Esophagus squamous epithelium (tissue), 5 donors: ENCODE measurements at regions not wholly inside any gene's neighbourhood (a gene's known extent, or its start where the extent isn't known, plus 50 kb on each side); places are given as distances from the start of the nearest gene placed in this dataset.
A peak's percentile ranks its signal among the peaks of the same experiment; 100 is the strongest.

Source experiments
- DNase-seq: peaks from one replicate; lab custom pipeline; 2025; lab: John Stamatoyannopoulos, UW
- H3K27ac ChIP-seq, 4 donors: fragments of 200-600 bp; sonication (generic); one replicate each; pipeline ENCODE4 v1.5.1; 2016 to 2019; ENCODE audit warnings: mild to moderate bottlenecking in 1 of 4
- H3K27me3 ChIP-seq, 4 donors: fragments of 200-600 bp; sonication (generic); 1 replicate in 3 of 4; 2 replicates in 1 of 4; pipeline versions ENCODE4 v1.5.1 to v1.6.0; 2017 to 2021; ENCODE audit warnings: antibody characterized with exemption in 1 of 4
- H3K36me3 ChIP-seq, 3 donors: fragments of 200-600 bp; sonication (generic); one replicate each; pipeline ENCODE4 v1.5.1; 2016 to 2019
- H3K4me1 ChIP-seq, 3 donors: fragments of 200-600 bp; sonication (generic); one replicate each; pipeline ENCODE4 v1.5.1; 2017 to 2019
- H3K4me3 ChIP-seq, 4 donors: fragments of 200-600 bp; sonication (generic); 1 replicate in 3 of 4; 2 replicates in 1 of 4; pipeline ENCODE4 v1.5.1; 2016 to 2019; ENCODE audit warnings: mild to moderate bottlenecking in 2 of 4, moderate library complexity in 1 of 4
- H3K9me3 ChIP-seq, 3 donors: fragments of 200-600 bp; sonication (generic); one replicate each; pipeline ENCODE4 v1.5.1; 2016 to 2019
- CTCF ChIP-seq, 6 experiments: fragments of 450-650 bp in 4 of 6; fragments of 200-600 bp in 2 of 6; sonication (generic) in 2 of 6; IDR thresholded peaks; one replicate each; pipeline ENCODE4 v1.5.1; 2016 to 2019; ENCODE audit warnings: antibody characterized with exemption in 6 of 6, mild to moderate bottlenecking in 4 of 6, moderate library complexity in 4 of 6
- POLR2A ChIP-seq, 4 donors: fragments of 450-650 bp; IDR thresholded peaks; one replicate each; pipeline ENCODE4 v1.6.1; 2017; ENCODE audit warnings: antibody characterized with exemption in 4 of 4, mild to moderate bottlenecking in 4 of 4, moderate library complexity in 3 of 4
- WGBS, 2 donors: methylation state at CpG; one replicate each; pipeline ENCODE4 v1.1.5; 2018; 5-methylcytosine and 5-hydroxymethylcytosine counted together
- intact Hi-C: fragments of 100-400 bp; cut with DNase I; formaldehyde crosslinking; loops from one replicate; pipeline ENCODE4 v1.15.0; 2022
- donor health status: DM: yes; HTN: yes; CAD: no.

DNA sequence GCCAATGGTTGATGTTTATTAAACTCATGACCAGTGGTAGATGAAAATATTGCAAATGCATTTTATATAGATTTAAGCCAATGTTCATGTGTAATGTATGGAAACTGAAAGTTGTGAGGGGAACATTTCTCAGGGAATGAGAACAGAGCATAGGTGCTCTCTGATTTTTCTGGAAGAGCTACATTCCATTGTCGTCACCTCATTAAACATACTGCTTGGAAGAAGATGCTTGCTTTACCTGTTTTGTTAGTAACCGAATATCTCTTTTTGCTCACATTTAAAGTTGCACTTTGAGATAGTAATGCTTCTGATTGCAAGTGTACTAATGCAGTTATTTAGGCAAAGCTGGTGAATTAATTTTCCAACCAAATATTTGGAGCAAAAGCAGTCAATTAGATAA lies 93.8 kb upstream of the CLCN4 start:
- no peaks in the 10 kb centered on the region for H3K9me3 ChIP-seq
- TF ChIP-seq POLR2A (IDR thresholded peaks at IDR 0.05): no peak
- TF ChIP-seq CTCF (IDR thresholded peaks at IDR 0.05): no peak
- no peaks in the 10 kb centered on the region for H3K27me3 ChIP-seq
- peaks cover 0 to 27% (median 3%) of the 10 kb centered on the region in 3 donors for H3K4me1 ChIP-seq
- WGBS, 2 donors: 11 to 52% methylated on average over 2 of the region's 2 CpGs
- no peak for DNase-seq
- peak overlapping the region in 3 of 4 donors; percentile 30 to 67 (median 41) for H3K27ac ChIP-seq
- no peak overlapping the region for H3K4me3 ChIP-seq
- intact Hi-C loops: no loop called here
- peaks cover 0 to 22% (median 0%) of the 10 kb centered on the region in 3 donors for H3K36me3 ChIP-seq

GRCh38 chrX:10064736-10065135 lies 92.0 kb upstream of the CLCN4 start:
- no peaks in the 10 kb centered on the region for H3K27me3 ChIP-seq
- intact Hi-C loops: no loop called here
- TF ChIP-seq CTCF (IDR thresholded peaks at IDR 0.05): no peak
- no peak for TF ChIP-seq POLR2A (IDR thresholded peaks at IDR 0.05)
- H3K36me3 ChIP-seq: peaks cover 0 to 30% (median 0%) of the 10 kb centered on the region in 3 donors
- 75 to 95% methylated on average over 5 to 8 of the region's 11 CpGs for WGBS, 2 donors
- DNase-seq: no peak
- H3K27ac ChIP-seq: no peak overlapping the region
- no peaks in the 10 kb centered on the region for H3K9me3 ChIP-seq
- no peak overlapping the region for H3K4me3 ChIP-seq
- H3K4me1 ChIP-seq: peaks cover 0 to 27% (median 3%) of the 10 kb centered on the region in 3 donors

- H3K27me3 ChIP-seq: no peaks in the 10 kb centered on the region
- peaks cover 3 to 29% (median 4%) of the 10 kb centered on the region in 3 donors for H3K4me1 ChIP-seq
- TF ChIP-seq POLR2A (IDR thresholded peaks at IDR 0.05) (no peak), CTCF (IDR thresholded peaks at IDR 0.05) (no peak)
- H3K9me3 ChIP-seq: no peaks in the 10 kb centered on the region
- H3K4me3 ChIP-seq: no peak overlapping the region
- intact Hi-C loops: no loop called here
- no peak overlapping the region for H3K27ac ChIP-seq
- H3K36me3 ChIP-seq: peaks cover 0 to 44% (median 0%) of the 10 kb centered on the region in 3 donors
- 81 to 85% methylated on average over 5 to 7 of the region's 7 CpGs for WGBS, 2 donors
- no peak for DNase-seq
Observed at GRCh38 chrX:10070714-10071436, 85.9 kb upstream of the CLCN4 start.

DNA sequence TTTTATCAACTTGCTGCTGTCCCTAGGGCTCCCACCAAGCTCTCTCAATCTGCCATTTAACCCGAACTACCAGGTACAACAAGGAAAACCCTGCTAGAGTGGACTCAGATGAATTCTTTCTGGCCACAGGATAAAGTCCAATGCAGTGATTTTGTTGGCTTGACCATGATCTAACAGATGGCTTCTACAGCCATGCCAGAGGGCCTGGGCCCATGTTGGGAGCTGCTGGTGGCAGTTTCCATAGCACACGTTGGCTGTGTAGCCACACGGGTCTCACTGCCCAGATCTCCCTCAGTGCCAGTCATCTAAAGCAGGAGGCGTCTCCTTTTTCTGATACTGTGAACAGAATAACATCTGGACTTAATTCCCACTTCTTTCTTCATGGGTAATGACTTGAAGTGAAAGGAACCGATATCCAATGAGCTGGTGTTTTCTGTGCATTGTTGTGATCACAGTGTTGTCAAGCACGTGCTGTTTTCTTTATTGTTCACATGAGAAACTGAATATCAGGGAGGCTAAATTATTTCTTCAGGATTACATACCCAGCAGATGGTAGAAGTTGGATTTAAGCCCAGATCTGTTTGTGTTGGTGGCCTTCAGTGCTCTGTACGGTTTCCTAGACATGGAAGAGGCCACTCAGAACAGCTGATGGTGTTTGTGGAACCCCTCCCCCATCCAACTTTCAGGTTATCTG lies 85.2 kb upstream of the CLCN4 start:
- TF ChIP-seq CTCF (IDR thresholded peaks at IDR 0.05) (no peak), POLR2A (IDR thresholded peaks at IDR 0.05) (no peak)
- Histone ChIP-seq H3K27ac (no peak overlapping the region), H3K36me3 (peaks cover 0 to 38% (median 0%) of the 10 kb centered on the region in 3 donors), H3K4me1 (peaks cover 3 to 36% (median 4%) of the 10 kb centered on the region in 3 donors), H3K9me3 (no peaks in the 10 kb centered on the region), H3K4me3 (no peak overlapping the region), H3K27me3 (no peaks in the 10 kb centered on the region)
- DNase-seq: no peak
- intact Hi-C loops: no loop called here
- 73 to 84% methylated on average over 4 to 7 of the region's 7 CpGs for WGBS, 2 donors
